ENCODE measurements at regions not wholly inside any gene's neighbourhood (a gene's known extent, or its start where the extent isn't known, plus 50 kb on each side); places are given as distances from the start of the nearest gene placed in this dataset.
"Not testable (repeated sequence)": the region's sequence is repeated elsewhere in the genome, so short reads cannot be mapped to it uniquely, and the experiment has no call there.

DNA sequence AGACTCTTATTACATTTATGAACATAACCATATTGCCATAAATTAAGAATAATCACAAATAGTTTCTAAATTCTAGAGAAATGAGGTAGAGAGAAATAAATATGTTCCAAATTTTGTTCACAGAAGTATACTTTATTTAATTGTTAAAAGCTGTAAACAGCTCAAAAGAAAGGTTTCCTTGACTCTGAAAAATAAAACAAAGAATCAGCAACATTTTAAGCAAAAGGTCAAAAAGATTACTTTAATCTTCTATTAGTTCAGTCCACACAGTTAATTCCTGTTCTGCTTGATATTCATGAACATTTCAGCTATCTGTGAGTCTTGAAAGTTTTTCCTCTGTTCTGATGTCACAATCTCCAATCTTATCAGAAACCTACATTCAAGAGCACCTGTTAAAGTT lies 197.9 kb downstream of the GJA1 start:
- H3K4me3 ChIP-seq = no peak overlapping the region
- DNase-seq (ENCODE audit: low spot score) = no peak
- no peak overlapping the region for H3K27ac ChIP-seq
- TF ChIP-seq, protein P1, sequence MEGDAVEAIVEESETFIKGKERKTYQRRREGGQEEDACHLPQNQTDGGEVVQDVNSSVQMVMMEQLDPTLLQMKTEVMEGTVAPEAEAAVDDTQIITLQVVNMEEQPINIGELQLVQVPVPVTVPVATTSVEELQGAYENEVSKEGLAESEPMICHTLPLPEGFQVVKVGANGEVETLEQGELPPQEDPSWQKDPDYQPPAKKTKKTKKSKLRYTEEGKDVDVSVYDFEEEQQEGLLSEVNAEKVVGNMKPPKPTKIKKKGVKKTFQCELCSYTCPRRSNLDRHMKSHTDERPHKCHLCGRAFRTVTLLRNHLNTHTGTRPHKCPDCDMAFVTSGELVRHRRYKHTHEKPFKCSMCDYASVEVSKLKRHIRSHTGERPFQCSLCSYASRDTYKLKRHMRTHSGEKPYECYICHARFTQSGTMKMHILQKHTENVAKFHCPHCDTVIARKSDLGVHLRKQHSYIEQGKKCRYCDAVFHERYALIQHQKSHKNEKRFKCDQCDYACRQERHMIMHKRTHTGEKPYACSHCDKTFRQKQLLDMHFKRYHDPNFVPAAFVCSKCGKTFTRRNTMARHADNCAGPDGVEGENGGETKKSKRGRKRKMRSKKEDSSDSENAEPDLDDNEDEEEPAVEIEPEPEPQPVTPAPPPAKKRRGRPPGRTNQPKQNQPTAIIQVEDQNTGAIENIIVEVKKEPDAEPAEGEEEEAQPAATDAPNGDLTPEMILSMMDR (IDR thresholded peaks at IDR 0.05) = no peak

DNA sequence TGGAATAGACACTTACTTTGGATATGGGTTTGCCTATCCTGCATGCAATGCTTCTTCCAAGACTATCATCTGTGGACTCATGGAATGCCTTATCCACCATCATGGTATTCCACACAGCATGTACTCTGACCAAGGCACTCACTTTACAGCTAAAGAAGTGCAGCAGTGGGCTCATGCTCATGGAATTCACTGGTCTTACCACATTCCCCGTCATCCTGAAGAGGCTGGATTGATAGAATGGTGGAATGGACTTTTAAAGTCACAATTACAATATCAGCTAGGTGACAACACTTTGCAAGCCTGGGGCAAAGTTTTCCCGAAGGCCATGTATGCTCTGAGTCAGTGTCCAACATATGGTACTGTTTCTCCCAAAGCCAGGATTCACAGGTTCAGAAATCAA lies 199.1 kb downstream of the GJA1 start:
- H3K27ac ChIP-seq; H3K4me3 ChIP-seq; DNase-seq (ENCODE audit: low spot score): not testable (repeated sequence)

DNA sequence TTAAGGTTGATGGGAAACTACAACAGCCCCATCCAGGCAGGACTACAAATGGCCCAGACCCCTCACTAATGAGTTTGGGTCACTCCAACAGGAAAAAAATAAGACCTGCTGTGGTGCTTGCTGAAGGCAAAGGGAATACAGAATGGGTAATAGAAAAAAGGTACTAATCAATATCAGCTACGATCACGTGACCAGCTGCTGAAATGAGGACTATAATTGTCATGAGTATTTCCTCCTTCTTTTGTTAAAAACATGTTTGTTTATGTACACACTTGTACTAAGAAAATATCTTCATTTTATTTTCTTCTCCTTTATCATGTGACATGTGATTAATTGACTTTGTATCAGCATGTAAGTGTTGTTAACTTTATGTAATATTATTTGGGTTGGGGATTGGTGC lies 199.9 kb downstream of the GJA1 start:
- H3K27ac ChIP-seq = no peak overlapping the region
- TF ChIP-seq, protein P1 (IDR thresholded peaks at IDR 0.05) = no peak
- H3K4me3 ChIP-seq = no peak overlapping the region
- no peak for DNase-seq (ENCODE audit: low spot score)

DNA sequence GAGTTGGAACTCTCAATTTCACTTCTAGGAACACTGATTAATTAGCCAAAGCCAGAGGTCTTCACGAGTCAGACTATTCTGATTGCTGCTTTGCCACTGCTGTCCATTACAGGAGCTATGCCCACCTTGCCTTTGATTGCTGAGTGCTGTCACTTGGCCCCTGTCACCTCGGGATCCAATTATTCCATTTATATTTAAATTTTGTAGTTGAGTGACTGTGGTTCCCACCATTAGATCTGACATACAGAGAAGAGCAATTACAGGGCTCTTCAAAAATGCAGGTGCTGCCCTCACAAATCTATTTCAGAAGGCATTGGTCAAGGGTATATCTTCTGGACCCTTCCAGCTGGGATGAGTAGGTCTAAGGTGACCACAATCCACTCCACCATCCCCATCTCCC lies 200.8 kb downstream of the GJA1 start:
- H3K27ac ChIP-seq; H3K4me3 ChIP-seq; DNase-seq (ENCODE audit: low spot score): not testable (repeated sequence)

DNA sequence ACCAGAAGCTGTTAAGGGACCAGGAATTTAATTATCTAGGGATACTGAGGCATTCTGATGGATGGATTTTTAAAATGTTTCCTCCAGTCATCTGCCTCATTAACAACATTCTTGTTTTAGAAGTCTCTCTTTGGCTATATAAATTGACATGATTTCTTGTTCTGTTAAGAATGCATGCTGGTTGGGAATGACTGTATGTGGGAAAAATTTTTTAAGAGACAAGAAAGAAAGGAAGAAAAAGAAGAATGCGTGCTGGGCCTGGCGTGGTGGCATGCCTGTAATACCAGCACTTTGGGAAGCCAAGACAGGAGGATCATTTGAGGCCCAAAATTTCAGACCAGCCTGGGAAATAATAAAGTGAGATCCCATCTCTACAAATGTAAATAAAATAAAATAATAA lies 203.6 kb downstream of the GJA1 start:
- TF ChIP-seq, protein P1 (IDR thresholded peaks at IDR 0.05) = no peak

DNA sequence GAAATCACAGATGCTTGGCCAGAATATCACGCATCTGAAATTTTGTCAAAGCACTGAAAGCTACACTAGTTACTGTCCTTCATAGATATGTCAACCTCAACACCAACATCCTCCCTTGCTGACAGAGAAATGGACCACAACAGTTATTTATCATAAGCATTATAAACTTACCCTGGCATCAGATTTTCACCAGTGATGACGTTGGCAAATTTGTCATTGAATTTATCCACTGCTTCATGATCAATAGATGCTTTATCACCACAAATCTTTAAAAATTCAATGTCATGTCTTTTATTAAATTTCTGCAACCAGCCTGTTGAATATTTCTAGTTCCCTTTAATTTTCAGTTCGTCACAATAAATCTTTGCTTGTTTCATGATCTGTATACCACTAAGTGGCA lies 205.7 kb downstream of the GJA1 start:
- Histone ChIP-seq H3K27ac (no peak overlapping the region), H3K4me3 (no peak overlapping the region)
- TF ChIP-seq, protein P1 (IDR thresholded peaks at IDR 0.05) = no peak
- no peak for DNase-seq (ENCODE audit: low spot score)

More for the DNA sequence above, 203.6 kb downstream of the GJA1 start:
- DNase-seq (ENCODE audit: low spot score) = no peak
- no peak overlapping the region for H3K4me3 ChIP-seq
- H3K27ac ChIP-seq = no peak overlapping the region

DNA sequence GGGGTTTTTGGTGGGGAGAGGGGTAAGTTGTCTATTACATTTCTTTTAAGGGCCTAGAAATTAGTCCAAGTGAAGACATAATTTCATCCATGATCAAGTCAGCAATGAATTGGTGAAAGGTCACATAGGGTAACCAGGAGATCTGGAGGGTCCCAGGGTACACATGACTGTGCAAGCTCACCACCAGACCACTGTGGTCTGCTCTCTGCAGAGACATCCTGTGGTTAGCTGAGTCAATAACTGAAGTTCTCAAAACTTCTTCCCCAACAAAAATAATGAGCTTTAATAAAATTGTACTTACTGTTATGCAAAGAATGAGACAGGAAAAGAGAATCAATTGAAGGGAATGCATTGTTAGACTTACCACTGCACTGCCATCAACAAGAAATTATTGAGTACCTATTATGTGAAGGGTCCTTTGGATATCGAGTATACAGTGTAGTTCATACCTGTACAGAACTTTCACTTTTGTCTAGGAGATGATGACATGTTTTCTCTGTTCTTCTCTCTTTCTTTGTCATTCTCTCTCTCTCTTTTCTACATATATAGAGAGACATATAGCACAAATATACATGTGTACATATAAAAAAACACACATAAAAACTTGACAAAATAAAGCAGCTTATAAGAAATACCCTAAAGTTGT lies 209.8 kb downstream of the GJA1 start:
- H3K27ac ChIP-seq = no peak overlapping the region
- no peak overlapping the region for H3K4me3 ChIP-seq
- no peak for DNase-seq (ENCODE audit: low spot score)
- TF ChIP-seq, protein P1 (IDR thresholded peaks at IDR 0.05) = no peak

DNA sequence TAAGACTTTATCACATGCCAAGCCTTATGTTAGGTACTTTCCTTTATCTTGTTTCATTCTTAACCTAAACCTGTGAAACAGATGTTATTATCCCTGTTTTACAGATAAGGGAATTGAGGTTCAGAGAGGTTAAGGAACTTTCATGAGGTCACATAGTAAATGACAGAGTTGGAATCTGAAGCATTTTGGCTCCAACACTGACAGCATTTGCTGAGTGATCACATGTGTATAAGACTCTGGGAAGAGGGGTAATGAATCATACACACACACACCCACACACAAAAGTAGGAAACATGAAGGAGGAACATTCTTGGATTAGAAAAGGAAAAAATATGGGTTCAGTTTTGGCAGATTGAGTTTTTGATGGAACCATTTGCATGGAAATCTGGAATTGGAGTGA lies 212.5 kb downstream of the GJA1 start:
- TF ChIP-seq, protein P1 (IDR thresholded peaks at IDR 0.05) = no peak
- Histone ChIP-seq H3K4me3 (no peak overlapping the region), H3K27ac (no peak overlapping the region)
- DNase-seq (ENCODE audit: low spot score) = no peak
